ENCODE measurements at regions not wholly inside any gene's neighbourhood (a gene's known extent, or its start where the extent isn't known, plus 50 kb on each side); places are given as distances from the start of the nearest gene placed in this dataset.

- TF ChIP-seq MAX (IDR thresholded peaks at IDR 0.05; ENCODE audit: low read depth) (no peak), CTCF (IDR thresholded peaks at IDR 0.05) (no peak), GABPA (IDR thresholded peaks at IDR 0.05; ENCODE audit: low read depth) (no peak), EP300 (IDR thresholded peaks at IDR 0.05; ENCODE audit: borderline replicate concordance in 1 of 2, low read depth in 1 of 2, low read length in 1 of 2) (no peak), USF1 (IDR thresholded peaks at IDR 0.05; ENCODE audit: borderline replicate concordance, low read depth) (no peak), GATA2 (CRISPR knock-in tag; IDR thresholded peaks at IDR 0.05) (no peak)
Measured at GRCh38 chr7:113339661-113340060, 221.3 kb upstream of the SMIM30 start.
